Suprapubic skin (tissue), 4 donors: ENCODE measurements at regions not wholly inside any gene's neighbourhood (a gene's known extent, or its start where the extent isn't known, plus 50 kb on each side); places are given as distances from the start of the nearest gene placed in this dataset.

Experiments used
- EP300 ChIP-seq: sonication (generic); formaldehyde crosslinking; IDR thresholded peaks from one replicate; pipeline ENCODE4 v1.6.1; 2017; ENCODE audit warnings: antibody characterized with exemption
- POLR2A ChIP-seq, 2 donors: fragments of 450-650 bp; IDR thresholded peaks; one replicate each; pipeline ENCODE4 v1.6.1; 2017; ENCODE audit warnings: antibody characterized with exemption in 2 of 2, mild to moderate bottlenecking in 2 of 2, moderate library complexity in 2 of 2
- POLR2AphosphoS5 ChIP-seq, 3 donors: sonication (generic); formaldehyde crosslinking; IDR thresholded peaks; one replicate each; pipeline ENCODE4 v1.6.1; 2017; ENCODE audit warnings: antibody characterized with exemption in 3 of 3
- TF ChIP-seq, protein P1 (sequence below), 2 donors: fragments of 200-600 bp in 1 of 2; fragments of 450-650 bp in 1 of 2; sonication (generic) in 1 of 2; IDR thresholded peaks; one replicate each; pipeline ENCODE4 v1.5.1; 2016 to 2019; ENCODE audit warnings: antibody characterized with exemption in 2 of 2, mild to moderate bottlenecking in 1 of 2, moderate library complexity in 1 of 2

DNA sequence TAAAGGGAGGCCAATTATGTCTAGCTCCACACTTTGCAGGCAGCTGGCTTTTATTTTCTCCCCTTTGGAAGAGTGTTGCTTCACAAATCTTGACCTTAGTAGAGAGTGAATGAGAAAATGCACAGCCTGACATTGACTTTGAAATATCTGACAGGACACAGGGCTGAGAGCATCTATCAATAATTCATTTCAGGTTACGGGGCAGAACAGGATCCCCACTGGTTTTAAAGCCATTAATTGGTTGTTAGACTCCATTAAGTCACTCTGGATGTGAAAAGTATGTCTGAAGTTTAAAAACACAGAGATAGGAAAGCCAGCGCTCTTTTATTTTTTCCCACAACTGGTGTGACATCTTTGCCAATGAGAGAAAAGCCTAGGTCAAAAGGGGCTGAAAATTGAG lies 251.9 kb upstream of the TMC3 start:
- TF ChIP-seq, protein P1, sequence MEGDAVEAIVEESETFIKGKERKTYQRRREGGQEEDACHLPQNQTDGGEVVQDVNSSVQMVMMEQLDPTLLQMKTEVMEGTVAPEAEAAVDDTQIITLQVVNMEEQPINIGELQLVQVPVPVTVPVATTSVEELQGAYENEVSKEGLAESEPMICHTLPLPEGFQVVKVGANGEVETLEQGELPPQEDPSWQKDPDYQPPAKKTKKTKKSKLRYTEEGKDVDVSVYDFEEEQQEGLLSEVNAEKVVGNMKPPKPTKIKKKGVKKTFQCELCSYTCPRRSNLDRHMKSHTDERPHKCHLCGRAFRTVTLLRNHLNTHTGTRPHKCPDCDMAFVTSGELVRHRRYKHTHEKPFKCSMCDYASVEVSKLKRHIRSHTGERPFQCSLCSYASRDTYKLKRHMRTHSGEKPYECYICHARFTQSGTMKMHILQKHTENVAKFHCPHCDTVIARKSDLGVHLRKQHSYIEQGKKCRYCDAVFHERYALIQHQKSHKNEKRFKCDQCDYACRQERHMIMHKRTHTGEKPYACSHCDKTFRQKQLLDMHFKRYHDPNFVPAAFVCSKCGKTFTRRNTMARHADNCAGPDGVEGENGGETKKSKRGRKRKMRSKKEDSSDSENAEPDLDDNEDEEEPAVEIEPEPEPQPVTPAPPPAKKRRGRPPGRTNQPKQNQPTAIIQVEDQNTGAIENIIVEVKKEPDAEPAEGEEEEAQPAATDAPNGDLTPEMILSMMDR (IDR thresholded peaks at IDR 0.05), result no peak
- no peak for TF ChIP-seq POLR2A (IDR thresholded peaks at IDR 0.05)
- no peak for TF ChIP-seq POLR2AphosphoS5 (IDR thresholded peaks at IDR 0.05)
- TF ChIP-seq EP300, result no peak
